ENCODE measurements at regions not wholly inside any gene's neighbourhood (a gene's known extent, or its start where the extent isn't known, plus 50 kb on each side); places are given as distances from the start of the nearest gene placed in this dataset.

DNA sequence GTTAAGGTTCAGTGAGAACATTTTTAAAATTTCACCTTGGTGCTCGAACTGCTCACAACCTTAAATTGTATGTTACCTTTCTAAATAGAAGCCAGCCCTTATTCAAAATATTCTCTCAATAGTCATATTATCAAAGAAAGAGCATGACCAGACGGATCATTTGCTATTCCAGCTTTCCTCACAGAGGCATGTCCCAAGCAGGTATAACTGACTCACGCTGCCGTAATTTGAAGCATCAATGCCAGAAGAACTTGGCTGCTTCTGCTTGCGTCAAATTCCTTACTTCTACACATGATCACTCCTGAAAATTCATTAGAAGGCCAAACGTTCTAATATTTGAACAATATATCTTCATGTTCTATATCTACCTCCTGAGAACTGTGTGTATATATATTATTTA is 69.5 kb upstream of the VGLL4 start:
- TF ChIP-seq, protein P1, sequence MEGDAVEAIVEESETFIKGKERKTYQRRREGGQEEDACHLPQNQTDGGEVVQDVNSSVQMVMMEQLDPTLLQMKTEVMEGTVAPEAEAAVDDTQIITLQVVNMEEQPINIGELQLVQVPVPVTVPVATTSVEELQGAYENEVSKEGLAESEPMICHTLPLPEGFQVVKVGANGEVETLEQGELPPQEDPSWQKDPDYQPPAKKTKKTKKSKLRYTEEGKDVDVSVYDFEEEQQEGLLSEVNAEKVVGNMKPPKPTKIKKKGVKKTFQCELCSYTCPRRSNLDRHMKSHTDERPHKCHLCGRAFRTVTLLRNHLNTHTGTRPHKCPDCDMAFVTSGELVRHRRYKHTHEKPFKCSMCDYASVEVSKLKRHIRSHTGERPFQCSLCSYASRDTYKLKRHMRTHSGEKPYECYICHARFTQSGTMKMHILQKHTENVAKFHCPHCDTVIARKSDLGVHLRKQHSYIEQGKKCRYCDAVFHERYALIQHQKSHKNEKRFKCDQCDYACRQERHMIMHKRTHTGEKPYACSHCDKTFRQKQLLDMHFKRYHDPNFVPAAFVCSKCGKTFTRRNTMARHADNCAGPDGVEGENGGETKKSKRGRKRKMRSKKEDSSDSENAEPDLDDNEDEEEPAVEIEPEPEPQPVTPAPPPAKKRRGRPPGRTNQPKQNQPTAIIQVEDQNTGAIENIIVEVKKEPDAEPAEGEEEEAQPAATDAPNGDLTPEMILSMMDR (IDR thresholded peaks at IDR 0.05) = no peak
- TF ChIP-seq POLR2A (IDR thresholded peaks at IDR 0.05) = no peak
